HG03139 (cell line): ENCODE measurements at regions not wholly inside any gene's neighbourhood (a gene's known extent, or its start where the extent isn't known, plus 50 kb on each side); places are given as distances from the start of the nearest gene placed in this dataset.

Experiments
- ATAC-seq: cut with Tn5 transposase; IDR thresholded peaks from one replicate; pipeline ENCODE4 v1.9.1; 2021; ENCODE audit not compliant: unreplicated experiment

GRCh38 chr3:14335774-14336748 lies 66.3 kb upstream of the SLC6A6 start:
- no peak for ATAC-seq

GRCh38 chr3:14336749-14337598 lies 65.4 kb upstream of the SLC6A6 start:
- no peak for ATAC-seq

- no peak for ATAC-seq
These were observed 64.6 kb upstream of the SLC6A6 start for GRCh38 chr3:14337828-14338227.

- ATAC-seq = no peak
These were observed 64.2 kb upstream of the SLC6A6 start for GRCh38 chr3:14338242-14338641.

- ATAC-seq = no peak
These were observed 63.4 kb upstream of the SLC6A6 start for GRCh38 chr3:14338898-14339458.

- ATAC-seq = no peak
These were observed 61.3 kb upstream of the SLC6A6 start for GRCh38 chr3:14340960-14341708.

GRCh38 chr3:14343338-14344112 lies 58.9 kb upstream of the SLC6A6 start:
- ATAC-seq = no peak

- ATAC-seq = no peak
These were observed 58.1 kb upstream of the SLC6A6 start for GRCh38 chr3:14344351-14344750.

GRCh38 chr3:14345496-14346150 lies 56.8 kb upstream of the SLC6A6 start:
- ATAC-seq = no peak

GRCh38 chr3:14346191-14346590 lies 56.2 kb upstream of the SLC6A6 start:
- no peak for ATAC-seq

- no peak for ATAC-seq
These were observed 55.8 kb upstream of the SLC6A6 start for GRCh38 chr3:14346642-14347041.

- ATAC-seq = no peak
These were observed 55.3 kb upstream of the SLC6A6 start for GRCh38 chr3:14347110-14347509.

- no peak for ATAC-seq
These were observed 50.8 kb upstream of the SLC6A6 start for GRCh38 chr3:14351617-14352001.

GRCh38 chr3:14352002-14352627 lies 50.3 kb upstream of the SLC6A6 start:
- ATAC-seq = no peak
